Lung (tissue), 11 donors: ENCODE measurements at regions not wholly inside any gene's neighbourhood (a gene's known extent, or its start where the extent isn't known, plus 50 kb on each side); places are given as distances from the start of the nearest gene placed in this dataset.

Source experiments
- ATAC-seq: fragments of 200-7000 bp; cut with Tn5 transposase; one replicate; pipeline ENCODE4 v1.9.1; 2020; ENCODE audit warnings: moderate number of reproducible peaks; ENCODE audit not compliant: insufficient read depth, low FRiP score
- DNase-seq, 3 donors: peaks; one replicate each; pipeline ENCODE4 v3.0.0-alpha.2; 2013 to 2017
- H3K27ac ChIP-seq, 2 donors: one replicate each; pipeline ENCODE4 v1.5.1; 2013; ENCODE audit warnings: mild to moderate bottlenecking in 2 of 2, moderate library complexity in 2 of 2, control low read depth in 1 of 2, inconsistent platforms in 1 of 2, low read depth in 1 of 2, low read length in 1 of 2
- H3K27me3 ChIP-seq, 3 donors: one replicate each; pipeline ENCODE4 v1.5.1; 2013; ENCODE audit warnings: low read length in 2 of 3; ENCODE audit not compliant: control insufficient read depth in 3 of 3, insufficient read depth in 3 of 3
- H3K36me3 ChIP-seq, 4 donors: one replicate each; pipeline ENCODE4 v1.5.1; 2013; ENCODE audit warnings: low read length in 4 of 4, mild to moderate bottlenecking in 1 of 4, moderate library complexity in 1 of 4; ENCODE audit not compliant: control insufficient read depth in 4 of 4, insufficient read depth in 4 of 4
- H3K4me1 ChIP-seq, 5 donors: one replicate each; pipeline ENCODE4 v1.5.1; 2013; ENCODE audit warnings: low read length in 5 of 5, mild to moderate bottlenecking in 2 of 5, moderate library complexity in 1 of 5; ENCODE audit not compliant: control insufficient read depth in 5 of 5, insufficient read depth in 5 of 5
- H3K4me3 ChIP-seq: one replicate; pipeline ENCODE4 v1.5.1; 2013; ENCODE audit warnings: mild to moderate bottlenecking, control low read depth, moderate library complexity
- H3K9ac ChIP-seq, 2 donors: one replicate each; pipeline ENCODE4 v1.5.1; 2013; ENCODE audit warnings: low read length in 2 of 2, control low read depth in 1 of 2; ENCODE audit not compliant: insufficient read depth in 1 of 2
- H3K9me3 ChIP-seq, 4 donors: one replicate each; pipeline ENCODE4 v1.5.1; 2013; ENCODE audit warnings: low read length in 3 of 4, mild to moderate bottlenecking in 1 of 4, moderate library complexity in 1 of 4; ENCODE audit not compliant: control insufficient read depth in 4 of 4, insufficient read depth in 3 of 4
- WGBS, 2 donors: extraction: QIAGEN DNeasy Blood & Tissue Kit; methylation state at CpG; one replicate each; pipeline ENCODE4 v1.1.7; 2013; 5-methylcytosine and 5-hydroxymethylcytosine counted together
- TF ChIP-seq, protein P1 (sequence below): IDR thresholded peaks from 2 replicates; pipeline ENCODE4 v1.5.1; 2012; ENCODE audit warnings: mild to moderate bottlenecking; ENCODE audit errors: control extremely low read depth, extremely low read depth
- donor health status: control.
- donor health status: control.
- donor health status: Bipolar disorder and iron deficiency.
- donor health status: healthy.
- donor health status: DM: yes; HTN: yes; CAD: no.

- WGBS, 2 donors = 71 to 77% methylated on average over 3 of the region's 3 CpGs
- peaks cover 0 to 3% (median 1%) of the 10 kb centered on the region in 4 donors for H3K9me3 ChIP-seq
- ATAC-seq = no peak
- no peak for DNase-seq
- no peak overlapping the region for H3K4me3 ChIP-seq
- H3K9ac ChIP-seq = no peak overlapping the region
- TF ChIP-seq, protein P1, sequence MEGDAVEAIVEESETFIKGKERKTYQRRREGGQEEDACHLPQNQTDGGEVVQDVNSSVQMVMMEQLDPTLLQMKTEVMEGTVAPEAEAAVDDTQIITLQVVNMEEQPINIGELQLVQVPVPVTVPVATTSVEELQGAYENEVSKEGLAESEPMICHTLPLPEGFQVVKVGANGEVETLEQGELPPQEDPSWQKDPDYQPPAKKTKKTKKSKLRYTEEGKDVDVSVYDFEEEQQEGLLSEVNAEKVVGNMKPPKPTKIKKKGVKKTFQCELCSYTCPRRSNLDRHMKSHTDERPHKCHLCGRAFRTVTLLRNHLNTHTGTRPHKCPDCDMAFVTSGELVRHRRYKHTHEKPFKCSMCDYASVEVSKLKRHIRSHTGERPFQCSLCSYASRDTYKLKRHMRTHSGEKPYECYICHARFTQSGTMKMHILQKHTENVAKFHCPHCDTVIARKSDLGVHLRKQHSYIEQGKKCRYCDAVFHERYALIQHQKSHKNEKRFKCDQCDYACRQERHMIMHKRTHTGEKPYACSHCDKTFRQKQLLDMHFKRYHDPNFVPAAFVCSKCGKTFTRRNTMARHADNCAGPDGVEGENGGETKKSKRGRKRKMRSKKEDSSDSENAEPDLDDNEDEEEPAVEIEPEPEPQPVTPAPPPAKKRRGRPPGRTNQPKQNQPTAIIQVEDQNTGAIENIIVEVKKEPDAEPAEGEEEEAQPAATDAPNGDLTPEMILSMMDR = no peak
- no peak overlapping the region for H3K27ac ChIP-seq
- H3K36me3 ChIP-seq = no peaks in the 10 kb centered on the region
- peaks cover 0 to 4% (median 0%) of the 10 kb centered on the region in 5 donors for H3K4me1 ChIP-seq
- H3K27me3 ChIP-seq = no peaks in the 10 kb centered on the region
These were observed 112.4 kb upstream of the ATXN1 start for GRCh38 chr6:16873698-16874097.

GRCh38 chr6:16872543-16873235, 111.4 kb upstream of the ATXN1 start:
- H3K9me3 ChIP-seq = no peaks in the 10 kb centered on the region
- TF ChIP-seq, protein P1 = no peak
- H3K36me3 ChIP-seq = no peaks in the 10 kb centered on the region
- no peak overlapping the region for H3K9ac ChIP-seq
- ATAC-seq (no peak), DNase-seq (no peak)
- H3K27ac ChIP-seq = no peak overlapping the region
- no peak overlapping the region for H3K4me3 ChIP-seq
- H3K4me1 ChIP-seq = peaks cover 0 to 4% (median 0%) of the 10 kb centered on the region in 5 donors
- WGBS, 2 donors = 45 to 53% methylated on average over 6 of the region's 6 CpGs
- H3K27me3 ChIP-seq = no peaks in the 10 kb centered on the region

GRCh38 chr6:16871047-16871446, 109.8 kb upstream of the ATXN1 start:
- H3K9ac ChIP-seq = no peak overlapping the region
- 96% methylated on average over 5 of the region's 5 CpGs for WGBS, 2 donors
- peaks cover 0 to 4% (median 0%) of the 10 kb centered on the region in 5 donors for H3K4me1 ChIP-seq
- TF ChIP-seq, protein P1 = no peak
- no peak overlapping the region for H3K27ac ChIP-seq
- no peaks in the 10 kb centered on the region for H3K36me3 ChIP-seq
- no peak for ATAC-seq
- no peak for DNase-seq
- H3K27me3 ChIP-seq = no peaks in the 10 kb centered on the region
- no peaks in the 10 kb centered on the region for H3K9me3 ChIP-seq
- H3K4me3 ChIP-seq = no peak overlapping the region

DNA sequence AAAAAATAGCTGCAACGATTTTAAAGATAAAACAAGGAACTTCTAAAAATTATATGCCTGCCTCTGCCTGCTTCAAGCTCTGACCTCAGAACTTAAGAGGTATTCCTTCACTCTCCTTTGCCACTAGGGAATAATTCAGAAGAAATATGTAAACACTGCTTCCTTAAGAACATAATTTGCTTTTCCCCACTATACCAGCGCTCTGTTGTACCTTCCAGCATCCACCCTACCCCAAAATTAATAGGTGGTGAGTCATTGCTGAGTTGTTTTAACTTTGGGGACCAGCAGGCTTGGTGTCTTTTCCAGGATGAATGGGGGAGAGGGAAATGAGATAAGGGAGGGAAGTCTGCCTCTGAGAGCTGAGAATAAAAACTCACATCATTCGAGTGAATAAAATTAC, 107.7 kb upstream of the ATXN1 start:
- Histone ChIP-seq H3K4me3 (no peak overlapping the region), H3K36me3 (no peaks in the 10 kb centered on the region), H3K9me3 (no peaks in the 10 kb centered on the region), H3K4me1 (peaks cover 0 to 4% (median 0%) of the 10 kb centered on the region in 5 donors), H3K27me3 (no peaks in the 10 kb centered on the region), H3K9ac (no peak overlapping the region), H3K27ac (no peak overlapping the region)
- TF ChIP-seq, protein P1 = no peak
- 27 to 47% methylated on average over 3 of the region's 3 CpGs for WGBS, 2 donors
- DNase-seq = no peak
- ATAC-seq = no peak
